Liver (tissue), 8 donors: ENCODE measurements at regions not wholly inside any gene's neighbourhood (a gene's known extent, or its start where the extent isn't known, plus 50 kb on each side); places are given as distances from the start of the nearest gene placed in this dataset.

Experiments
- DNase-seq: peaks from one replicate; pipeline ENCODE4 v3.0.0-alpha.2; 2017; ENCODE audit warnings: low spot score
- H3K27ac ChIP-seq, 2 donors: one replicate each; pipeline ENCODE4 v1.7.0; 2013; ENCODE audit warnings: inconsistent platforms in 2 of 2, low read length in 2 of 2, control low read depth in 1 of 2, low read depth in 1 of 2, mild to moderate bottlenecking in 1 of 2
- H3K27me3 ChIP-seq, 4 donors: one replicate each; pipeline versions ENCODE4 v1.6.1 to v1.7.0; 2013; ENCODE audit warnings: low read length in 3 of 4, inconsistent platforms in 1 of 4, mild to moderate bottlenecking in 1 of 4, moderate library complexity in 1 of 4; ENCODE audit not compliant: control insufficient read depth in 4 of 4, insufficient read depth in 4 of 4
- H3K36me3 ChIP-seq, 4 donors: one replicate each; pipeline versions ENCODE4 v1.6.1 to v1.7.0; 2013; ENCODE audit warnings: low read length in 3 of 4, mild to moderate bottlenecking in 3 of 4, low read depth in 1 of 4, moderate library complexity in 1 of 4; ENCODE audit not compliant: control insufficient read depth in 4 of 4, insufficient read depth in 3 of 4
- H3K4me1 ChIP-seq, 4 donors: one replicate each; pipeline versions ENCODE4 v1.6.1 to v1.7.0; 2013; ENCODE audit warnings: low read length in 3 of 4, mild to moderate bottlenecking in 3 of 4, moderate library complexity in 1 of 4; ENCODE audit not compliant: control insufficient read depth in 4 of 4, insufficient read depth in 4 of 4
- H3K4me3 ChIP-seq, 3 donors: one replicate each; pipeline versions ENCODE4 v1.6.1 to v1.7.0; 2013; ENCODE audit warnings: low read length in 3 of 3, control low read depth in 1 of 3, low read depth in 1 of 3, mild to moderate bottlenecking in 1 of 3
- H3K9ac ChIP-seq, 2 donors: one replicate each; pipeline ENCODE4 v1.7.0; 2013; ENCODE audit warnings: low read length in 2 of 2, mild to moderate bottlenecking in 2 of 2, moderate library complexity in 2 of 2, control low read depth in 1 of 2, low read depth in 1 of 2
- H3K9me3 ChIP-seq, 4 donors: one replicate each; pipeline versions ENCODE4 v1.6.1 to v1.7.0; 2013; ENCODE audit warnings: low read length in 3 of 4; ENCODE audit not compliant: control insufficient read depth in 4 of 4
- EGR1 ChIP-seq, 2 donors: IDR thresholded peaks; 2 replicates each; pipeline ENCODE4 v1.6.1; 2016 to 2018; ENCODE audit warnings: antibody characterized with exemption in 2 of 2, low read depth in 2 of 2
- FOXA1 ChIP-seq: IDR thresholded peaks from 2 replicates; pipeline ENCODE4 v1.6.1; 2016; ENCODE audit warnings: antibody characterized with exemption
- FOXA2 ChIP-seq: IDR thresholded peaks from 2 replicates; pipeline ENCODE4 v1.6.1; 2016; ENCODE audit warnings: antibody characterized with exemption
- GABPA ChIP-seq, 2 donors: IDR thresholded peaks in 1 of 2; conservative IDR thresholded peaks in 1 of 2; 2 replicates each; pipeline ENCODE4 v1.6.1; 2016; ENCODE audit warnings: antibody characterized with exemption in 2 of 2, mild to moderate bottlenecking in 1 of 2, moderate library complexity in 1 of 2
- HNF4A ChIP-seq, 2 donors: conservative IDR thresholded peaks; 2 replicates each; pipeline ENCODE4 v1.6.1; 2016; ENCODE audit warnings: antibody characterized with exemption in 2 of 2, mild to moderate bottlenecking in 2 of 2
- HNF4G ChIP-seq: IDR thresholded peaks from 2 replicates; pipeline ENCODE4 v1.6.1; 2016; ENCODE audit warnings: antibody characterized with exemption
- MAX ChIP-seq: IDR thresholded peaks from 2 replicates; pipeline ENCODE4 v1.6.1; 2016; ENCODE audit warnings: antibody characterized with exemption
- NR2F2 ChIP-seq: IDR thresholded peaks from 2 replicates; pipeline ENCODE4 v1.6.1; 2016; ENCODE audit warnings: antibody characterized with exemption
- RAD21 ChIP-seq, 2 donors: IDR thresholded peaks; 2 replicates each; pipeline ENCODE4 v1.6.1; 2016; ENCODE audit warnings: antibody characterized with exemption in 2 of 2, mild to moderate bottlenecking in 2 of 2
- REST ChIP-seq: IDR thresholded peaks from 2 replicates; pipeline ENCODE4 v1.6.1; 2016; ENCODE audit warnings: antibody characterized with exemption, mild to moderate bottlenecking
- SP1 ChIP-seq: IDR thresholded peaks from 2 replicates; pipeline ENCODE4 v1.6.1; 2018; ENCODE audit warnings: antibody characterized with exemption, mild to moderate bottlenecking
- TAF1 ChIP-seq: conservative IDR thresholded peaks from 2 replicates; pipeline ENCODE4 v1.6.1; 2016; ENCODE audit warnings: antibody characterized with exemption, mild to moderate bottlenecking
- YY1 ChIP-seq: IDR thresholded peaks from 2 replicates; pipeline ENCODE4 v1.6.1; 2016; ENCODE audit warnings: antibody characterized with exemption, mild to moderate bottlenecking
- WGBS: extraction: QIAGEN DNeasy Blood & Tissue Kit; methylation state at CpG from one replicate; pipeline ENCODE4 v1.1.7; 2013; 5-methylcytosine and 5-hydroxymethylcytosine counted together
- TF ChIP-seq, protein P1 (sequence below): fragments of 150-350 bp; IDR thresholded peaks from 2 replicates; pipeline ENCODE4 v1.5.1; 2017; ENCODE audit warnings: improper control_type of control experiment, low read depth, low read length; ENCODE audit not compliant: missing input control
- TF ChIP-seq, protein P2 (sequence below): IDR thresholded peaks from 2 replicates; pipeline ENCODE4 v1.6.1; 2016; ENCODE audit warnings: antibody characterized with exemption
- donor health status: healthy.
- donor health status: healthy.
- donor health status: healthy.
- donor health status: healthy.
- donor health status: healthy.

- TF ChIP-seq YY1 = no peak
- no peak for TF ChIP-seq NR2F2
- no peak for TF ChIP-seq EGR1 (IDR thresholded peaks at IDR 0.05; ENCODE audit: low read depth in 2 of 2)
- TF ChIP-seq SP1 = no peak
Measured at GRCh38 chr15:87639305-87640011, 617.1 kb downstream of the NTRK3 start (continued).

DNA sequence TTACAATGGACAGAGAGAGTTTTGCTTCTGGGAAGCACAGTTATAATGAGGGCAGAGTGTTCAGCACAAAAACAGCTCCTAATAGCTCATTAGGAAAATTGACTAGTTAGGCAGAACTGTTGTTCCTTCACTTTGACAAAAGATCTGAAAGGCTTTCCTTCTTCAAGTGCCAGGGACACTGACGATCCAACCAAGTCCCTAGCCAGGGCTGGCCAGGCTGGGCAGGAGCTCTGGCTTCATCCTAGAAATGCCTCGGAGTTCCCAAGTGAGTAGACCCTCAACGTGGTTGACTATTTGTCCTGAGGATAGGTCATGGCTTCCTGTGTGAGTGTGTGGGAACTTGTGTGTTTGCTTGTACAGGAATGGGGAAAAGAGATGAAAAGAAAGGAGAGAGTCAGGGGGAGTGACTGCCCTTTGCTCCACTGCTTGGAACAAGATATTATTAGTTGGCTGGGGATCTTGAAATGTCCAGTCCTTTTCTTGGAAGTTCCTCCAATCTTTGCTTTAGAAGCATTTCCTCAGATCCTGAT lies 617.9 kb downstream of the NTRK3 start:
- Histone ChIP-seq H3K9me3 (no peaks in the 10 kb centered on the region), H3K4me3 (no peak overlapping the region)
- 68% methylated on average over 3 of the region's 3 CpGs for WGBS

DNA sequence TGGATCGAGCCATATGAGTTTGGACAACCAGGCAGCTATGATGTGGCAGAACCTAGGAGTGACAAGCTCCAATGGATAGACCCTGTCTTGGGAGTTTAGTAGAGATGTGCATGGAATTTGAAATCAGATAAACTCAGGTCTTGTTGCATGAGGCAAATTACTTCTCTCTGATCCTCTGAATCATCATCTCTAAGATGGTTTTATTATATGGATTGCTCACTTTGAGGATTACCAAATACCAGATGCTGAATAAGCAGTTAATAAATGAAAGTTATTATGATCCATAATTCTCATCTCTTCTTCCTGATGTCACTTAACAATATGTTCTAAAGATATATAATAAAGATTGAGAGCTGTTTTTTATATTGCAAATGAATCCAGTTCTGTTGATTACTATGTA lies 622.2 kb downstream of the NTRK3 start:
- H3K9ac ChIP-seq = no peak overlapping the region
- H3K36me3 ChIP-seq = no peaks in the 10 kb centered on the region
- DNase-seq = no peak
- WGBS = 75% methylated on average over 1 of the region's 1 CpG
- H3K27ac ChIP-seq = no peak overlapping the region
- TF ChIP-seq SP1 (no peak), YY1 (no peak), FOXA2 (no peak), GABPA (IDR thresholded peaks at IDR 0.05 in 1 of 2, conservative IDR thresholded peaks at IDR 0.05 in 1 of 2) (no peak), EGR1 (IDR thresholded peaks at IDR 0.05; ENCODE audit: low read depth in 2 of 2) (no peak), RAD21 (IDR thresholded peaks at IDR 0.05) (no peak), HNF4G (no peak), MAX (no peak), TAF1 (no peak), REST (no peak)
- TF ChIP-seq, protein P1, sequence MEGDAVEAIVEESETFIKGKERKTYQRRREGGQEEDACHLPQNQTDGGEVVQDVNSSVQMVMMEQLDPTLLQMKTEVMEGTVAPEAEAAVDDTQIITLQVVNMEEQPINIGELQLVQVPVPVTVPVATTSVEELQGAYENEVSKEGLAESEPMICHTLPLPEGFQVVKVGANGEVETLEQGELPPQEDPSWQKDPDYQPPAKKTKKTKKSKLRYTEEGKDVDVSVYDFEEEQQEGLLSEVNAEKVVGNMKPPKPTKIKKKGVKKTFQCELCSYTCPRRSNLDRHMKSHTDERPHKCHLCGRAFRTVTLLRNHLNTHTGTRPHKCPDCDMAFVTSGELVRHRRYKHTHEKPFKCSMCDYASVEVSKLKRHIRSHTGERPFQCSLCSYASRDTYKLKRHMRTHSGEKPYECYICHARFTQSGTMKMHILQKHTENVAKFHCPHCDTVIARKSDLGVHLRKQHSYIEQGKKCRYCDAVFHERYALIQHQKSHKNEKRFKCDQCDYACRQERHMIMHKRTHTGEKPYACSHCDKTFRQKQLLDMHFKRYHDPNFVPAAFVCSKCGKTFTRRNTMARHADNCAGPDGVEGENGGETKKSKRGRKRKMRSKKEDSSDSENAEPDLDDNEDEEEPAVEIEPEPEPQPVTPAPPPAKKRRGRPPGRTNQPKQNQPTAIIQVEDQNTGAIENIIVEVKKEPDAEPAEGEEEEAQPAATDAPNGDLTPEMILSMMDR = no peak
- TF ChIP-seq, protein P2, sequence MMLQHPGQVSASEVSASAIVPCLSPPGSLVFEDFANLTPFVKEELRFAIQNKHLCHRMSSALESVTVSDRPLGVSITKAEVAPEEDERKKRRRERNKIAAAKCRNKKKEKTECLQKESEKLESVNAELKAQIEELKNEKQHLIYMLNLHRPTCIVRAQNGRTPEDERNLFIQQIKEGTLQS = no peak
- no peaks in the 10 kb centered on the region for H3K9me3 ChIP-seq
- no peaks in the 10 kb centered on the region for H3K4me1 ChIP-seq
- no peaks in the 10 kb centered on the region for H3K27me3 ChIP-seq
- no peak overlapping the region for H3K4me3 ChIP-seq

More for the DNA sequence above, 617.9 kb downstream of the NTRK3 start:
- DNase-seq = no peak
- no peaks in the 10 kb centered on the region for H3K4me1 ChIP-seq
- H3K36me3 ChIP-seq = no peaks in the 10 kb centered on the region
- H3K27ac ChIP-seq = no peak overlapping the region
- H3K27me3 ChIP-seq = no peaks in the 10 kb centered on the region
- H3K9ac ChIP-seq = no peak overlapping the region
- TF ChIP-seq TAF1 = no peak
- TF ChIP-seq RAD21 (IDR thresholded peaks at IDR 0.05) = no peak
- TF ChIP-seq FOXA1 = no peak
- no peak for TF ChIP-seq HNF4G
- no peak for TF ChIP-seq HNF4A (conservative IDR thresholded peaks at IDR 0.05)
